H1 (cell line): ENCODE measurements at regions not wholly inside any gene's neighbourhood (a gene's known extent, or its start where the extent isn't known, plus 50 kb on each side); places are given as distances from the start of the nearest gene placed in this dataset.

Source experiments
- CTCF ChIA-PET: fragments of 300-600 bp; sonication (Branson Sonifier 250); formaldehyde crosslinking; loops from one replicate; lab custom pipeline; 2021; ENCODE audit not compliant: partially characterized antibody; lab: Charles Lee
- POLR2A ChIA-PET: fragments of 300-600 bp; sonication (Branson Sonifier 250); formaldehyde crosslinking; loops from one replicate; lab custom pipeline; 2021; ENCODE audit warnings: inconsistent platforms; ENCODE audit not compliant: partially characterized antibody; lab: Charles Lee
- DNase-seq, 2 experiments: peaks; one replicate each; pipeline versions ENCODE4 v3.0.0 to v3.0.0-alpha.2; 2010 to 2022; ENCODE audit warnings: low spot score in 2 of 2, low read depth in 1 of 2, mixed read lengths in 1 of 2
- FAIRE-seq: peaks from 2 replicates; lab custom pipeline; 2011; peaks lifted over from hg19 to GRCh38; lab: Jason Lieb, UNC
- H2AFZ ChIP-seq: 2 replicates; pipeline ENCODE4 v1.8.1; 2012; ENCODE audit warnings: low read length, inconsistent platforms
- H2AK5ac ChIP-seq: 2 replicates; pipeline ENCODE4 v1.6.1; 2013; ENCODE audit warnings: low read depth, low read length
- H2BK120ac ChIP-seq: replicated peaks from 2 replicates; pipeline ENCODE3; 2013; ENCODE audit warnings: low read depth, low read length, inconsistent platforms
- H2BK12ac ChIP-seq: 2 replicates; pipeline ENCODE4 v1.6.1; 2013; ENCODE audit warnings: low read depth, low read length
- H2BK15ac ChIP-seq: 2 replicates; pipeline ENCODE4 v1.6.1; 2013; ENCODE audit warnings: low read length
- H2BK20ac ChIP-seq: 2 replicates; pipeline ENCODE4 v1.6.1; 2013; ENCODE audit warnings: low read length
- H2BK5ac ChIP-seq: 2 replicates; pipeline ENCODE4 v1.6.1; 2013; ENCODE audit warnings: low read depth, low read length
- H3K14ac ChIP-seq: 2 replicates; pipeline ENCODE4 v1.6.1; 2013; ENCODE audit warnings: inconsistent platforms; ENCODE audit not compliant: insufficient read length
- H3K18ac ChIP-seq: 2 replicates; pipeline ENCODE4 v1.6.1; 2013; ENCODE audit warnings: low read length; ENCODE audit errors: extremely low read depth
- H3K23ac ChIP-seq: 2 replicates; pipeline ENCODE4 v1.6.1; 2013; ENCODE audit warnings: inconsistent platforms; ENCODE audit not compliant: insufficient read length
- H3K23me2 ChIP-seq: 2 replicates; pipeline ENCODE4 v1.6.1; 2013; ENCODE audit warnings: low read depth, low read length
- H3K27ac ChIP-seq: 2 replicates; pipeline ENCODE4 v1.6.1; 2011; ENCODE audit warnings: low read depth, low read length, inconsistent platforms
- H3K27me3 ChIP-seq, 4 experiments: replicated peaks in 1 of 4; 1 replicate in 1 of 4; 2 replicates in 3 of 4; pipeline versions ENCODE4 v1.6.1 to v1.8.1; 2011 to 2013; ENCODE audit warnings: low read length in 3 of 4, mild to moderate bottlenecking in 3 of 4, inconsistent platforms in 2 of 4, mixed read lengths in 2 of 4, moderate library complexity in 1 of 4; ENCODE audit not compliant: control insufficient read depth in 3 of 4, insufficient read depth in 3 of 4; ENCODE audit errors: extremely low read depth in 1 of 4
- H3K36me3 ChIP-seq, 4 experiments: 2 replicates each; pipeline versions ENCODE4 v1.6.1 to v1.8.1; 2011 to 2013; ENCODE audit warnings: mild to moderate bottlenecking in 4 of 4, low read length in 3 of 4, moderate library complexity in 2 of 4, control low read depth in 1 of 4, inconsistent platforms in 1 of 4; ENCODE audit not compliant: insufficient read depth in 4 of 4, control insufficient read depth in 2 of 4
- H3K4ac ChIP-seq: replicated peaks from 2 replicates; pipeline ENCODE3; 2013; ENCODE audit warnings: low read length, low read depth, mixed read lengths, inconsistent platforms; ENCODE audit not compliant: insufficient read length
- H3K4me1 ChIP-seq, 4 experiments: replicated peaks in 1 of 4; 1 replicate in 1 of 4; 2 replicates in 3 of 4; pipeline versions ENCODE4 v1.6.1 to v1.8.1; 2011 to 2013; ENCODE audit warnings: low read length in 3 of 4, inconsistent platforms in 2 of 4, mixed read lengths in 1 of 4; ENCODE audit not compliant: insufficient read depth in 4 of 4, control insufficient read depth in 3 of 4
- H3K4me2 ChIP-seq, 2 experiments: 2 replicates each; pipeline versions ENCODE4 v1.6.1 to v1.8.1; 2011 to 2013; ENCODE audit warnings: low read depth in 2 of 2, low read length in 2 of 2, control low read depth in 1 of 2, inconsistent platforms in 1 of 2, mild to moderate bottlenecking in 1 of 2; ENCODE audit not compliant: insufficient read depth in 1 of 2
- H3K4me3 ChIP-seq, 4 experiments: fragments of 200-600, 300-600 bp in 1 of 4; sonication (generic), shearing (Covaris generic), sonication (Bioruptor Twin) in 1 of 4; 2 replicates each; pipeline versions ENCODE4 v1.5.1 to v1.8.1; 2011 to 2016; ENCODE audit warnings: low read length in 4 of 4, low read depth in 3 of 4, control low read depth in 2 of 4, inconsistent platforms in 2 of 4, mild to moderate bottlenecking in 2 of 4, mixed read lengths in 1 of 4, moderate library complexity in 1 of 4; ENCODE audit not compliant: insufficient read depth in 2 of 4; ENCODE audit errors: extremely low read depth in 1 of 4
- H3K56ac ChIP-seq: replicated peaks from 2 replicates; pipeline ENCODE3; 2013; ENCODE audit warnings: low read depth, mild to moderate bottlenecking, mixed read lengths, low read length, inconsistent platforms; ENCODE audit not compliant: insufficient read length
- H3K79me1 ChIP-seq: 2 replicates; pipeline ENCODE4 v1.6.1; 2013; ENCODE audit warnings: low read depth, low read length, control low read depth
- H3K79me2 ChIP-seq, 2 experiments: 2 replicates each; pipeline versions ENCODE4 v1.6.1 to v1.8.1; 2012 to 2013; ENCODE audit warnings: low read length in 2 of 2, mild to moderate bottlenecking in 2 of 2, inconsistent platforms in 1 of 2; ENCODE audit not compliant: insufficient read depth in 2 of 2, control insufficient read depth in 1 of 2
- H3K9ac ChIP-seq, 4 experiments: replicated peaks in 1 of 4; 1 replicate in 1 of 4; 2 replicates in 3 of 4; pipeline versions ENCODE4 v1.6.1 to v1.8.1; 2011 to 2013; ENCODE audit warnings: low read depth in 3 of 4, low read length in 3 of 4, control low read depth in 2 of 4, mild to moderate bottlenecking in 2 of 4, moderate library complexity in 2 of 4, inconsistent platforms in 1 of 4; ENCODE audit errors: extremely low read depth in 1 of 4
- H3K9me3 ChIP-seq, 2 experiments: 2 replicates each; pipeline versions ENCODE4 v1.6.1 to v1.8.1; 2012 to 2013; ENCODE audit warnings: mild to moderate bottlenecking in 2 of 2, moderate library complexity in 2 of 2, control low read depth in 1 of 2, inconsistent platforms in 1 of 2, low read depth in 1 of 2, low read length in 1 of 2, mixed read lengths in 1 of 2; ENCODE audit not compliant: insufficient read depth in 2 of 2
- H4K20me1 ChIP-seq, 2 experiments: replicated peaks in 1 of 2; 2 replicates each; pipeline versions ENCODE3 to v1.8.1; 2011 to 2013; ENCODE audit warnings: inconsistent platforms in 2 of 2, low read length in 2 of 2, mild to moderate bottlenecking in 1 of 2; ENCODE audit not compliant: insufficient read depth in 2 of 2, control insufficient read depth in 1 of 2
- H4K5ac ChIP-seq: 2 replicates; pipeline ENCODE4 v1.6.1; 2013; ENCODE audit warnings: low read length, low read depth, mixed read lengths, inconsistent platforms; ENCODE audit not compliant: insufficient read length
- H4K8ac ChIP-seq: 2 replicates; pipeline ENCODE4 v1.8.0; 2013; ENCODE audit warnings: mild to moderate bottlenecking, moderate library complexity, low read length, inconsistent platforms; ENCODE audit not compliant: insufficient read depth; ENCODE audit errors: extremely low read depth
- H4K91ac ChIP-seq: replicated peaks from 2 replicates; pipeline ENCODE3; 2013; ENCODE audit warnings: low read length, mixed read lengths, inconsistent platforms; ENCODE audit not compliant: insufficient read length
- CBX8 ChIP-seq: fragments of 300-800, 300-1000 bp; sonication (generic); IDR thresholded peaks from 2 replicates; pipeline ENCODE4 v1.7.1; 2016; ENCODE audit warnings: low read depth, low read length, borderline replicate concordance
- CHD1 ChIP-seq: IDR thresholded peaks from 2 replicates; pipeline ENCODE4 v1.6.1; 2012; ENCODE audit warnings: low read depth, low read length, improper control_type of control experiment
- CHD2 ChIP-seq: IDR thresholded peaks from 2 replicates; pipeline ENCODE4 v1.6.1; 2012; ENCODE audit warnings: low read length, improper control_type of control experiment
- EZH2 ChIP-seq: fragments of 200-600 bp; sonication (generic); IDR thresholded peaks from 2 replicates; pipeline ENCODE4 v1.7.1; 2012; ENCODE audit warnings: low read depth, mild to moderate bottlenecking, moderate library complexity, low read length, inconsistent platforms; ENCODE audit not compliant: severe bottlenecking
- FOSL1 ChIP-seq: IDR thresholded peaks from 2 replicates; pipeline ENCODE4 v1.6.1; 2011; ENCODE audit warnings: mild to moderate bottlenecking, low read depth, low read length, moderate library complexity; ENCODE audit not compliant: insufficient read depth
- GTF2F1 ChIP-seq: IDR thresholded peaks from 2 replicates; pipeline ENCODE4 v1.6.1; 2012; ENCODE audit warnings: low read depth, low read length, improper control_type of control experiment, borderline replicate concordance
- KDM1A ChIP-seq: fragments of 200-600, 300-600 bp; sonication (generic); IDR thresholded peaks from 2 replicates; pipeline ENCODE4 v1.7.1; 2016; ENCODE audit warnings: mild to moderate bottlenecking, low read length, borderline replicate concordance
- KDM4A ChIP-seq: IDR thresholded peaks from one replicate; pipeline ENCODE4 v1.7.1; 2012; ENCODE audit warnings: low read depth, mild to moderate bottlenecking, moderate library complexity, low read length, inconsistent platforms; ENCODE audit not compliant: severe bottlenecking
- POLR2A ChIP-seq, 2 experiments: IDR thresholded peaks; 1 replicate in 1 of 2; 2 replicates in 1 of 2; pipeline ENCODE4 v1.6.1; 2011; ENCODE audit warnings: low read depth in 2 of 2, low read length in 2 of 2, mild to moderate bottlenecking in 2 of 2; ENCODE audit errors: control extremely low read depth in 1 of 2
- RNF2 ChIP-seq: fragments of 200-900, 300-1000 bp; sonication (generic); IDR thresholded peaks from 2 replicates; pipeline ENCODE4 v1.7.1; 2016; ENCODE audit warnings: borderline replicate concordance, low read depth, mild to moderate bottlenecking, antibody characterized with exemption, low read length; ENCODE audit not compliant: poor library complexity, severe bottlenecking; ENCODE audit errors: missing control alignments
- SIX5 ChIP-seq: IDR thresholded peaks from 2 replicates; pipeline ENCODE4 v1.6.1; 2011; ENCODE audit warnings: mild to moderate bottlenecking, low read depth, low read length
- SP1 ChIP-seq: IDR thresholded peaks from 2 replicates; pipeline ENCODE4 v1.6.1; 2011; ENCODE audit warnings: low read depth, low read length
- TAF7 ChIP-seq: optimal IDR thresholded peaks from 2 replicates; pipeline ENCODE3; 2011; ENCODE audit warnings: low read depth, mild to moderate bottlenecking, inconsistent platforms, low read length, moderate library complexity, borderline replicate concordance
- YY1 ChIP-seq: IDR thresholded peaks from 2 replicates; pipeline ENCODE4 v1.6.1; 2011; ENCODE audit warnings: low read depth, mild to moderate bottlenecking, low read length
- WGBS, 2 experiments: shearing (Covaris generic) in 1 of 2; methylation state at CpG; one replicate each; pipeline versions ENCODE4 v1.1.6 to v1.1.7; 2013 to 2015; ENCODE audit warnings: low lambda C conversion rate in 2 of 2, mixed read lengths in 2 of 2, inconsistent platforms in 1 of 2, low coverage in 1 of 2, missing lambda C conversion rate in 1 of 2; ENCODE audit not compliant: insufficient replicate concordance in 2 of 2, insufficient coverage in 1 of 2, insufficient read length in 1 of 2; ENCODE audit errors: extremely low coverage in 1 of 2, missing lambda C conversion rate in 1 of 2; 5-methylcytosine and 5-hydroxymethylcytosine counted together
- TF ChIP-seq, protein P1 (sequence below): IDR thresholded peaks from 2 replicates; pipeline ENCODE4 v1.6.1; 2011; ENCODE audit warnings: low read depth, mild to moderate bottlenecking, low read length; ENCODE audit not compliant: insufficient read depth

DNA sequence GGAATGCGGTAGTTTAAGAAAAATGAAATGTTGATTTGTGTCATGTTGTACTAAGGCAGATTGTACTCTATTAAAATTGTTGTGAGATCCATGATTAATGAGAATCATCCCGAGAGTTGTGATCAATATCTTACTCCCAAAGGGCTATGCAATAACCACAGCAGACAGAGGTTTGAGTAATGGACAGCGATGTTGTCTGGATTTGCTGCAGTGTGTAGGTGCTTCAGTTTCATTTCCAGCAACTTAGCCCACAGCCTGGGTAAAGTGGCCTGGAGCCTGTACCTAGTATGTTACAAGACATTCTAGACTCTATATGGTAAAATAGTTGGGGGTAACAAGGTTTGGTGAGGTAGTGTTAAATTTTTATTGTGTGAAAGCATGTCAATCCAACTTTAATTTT lies 794.3 kb upstream of the CDH7 start:
- Histone ChIP-seq H3K27me3 (no peaks in the 10 kb centered on the region), H3K56ac (no peak overlapping the region), H2BK120ac (no peak overlapping the region), H3K18ac (no peak overlapping the region), H3K4me2 (no peak overlapping the region), H3K36me3 (no peaks in the 10 kb centered on the region), H3K9ac (no peak overlapping the region), H3K27ac (no peak overlapping the region), H3K79me2 (no peaks in the 10 kb centered on the region), H3K4ac (no peak overlapping the region), H2AFZ (no peak overlapping the region), H2BK5ac (no peak overlapping the region), H2BK20ac (no peak overlapping the region), H3K14ac (no peak overlapping the region), H3K9me3 (no peaks in the 10 kb centered on the region), H2AK5ac (no peak overlapping the region), H3K79me1 (no peaks in the 10 kb centered on the region), H4K8ac (no peak overlapping the region), H4K20me1 (no peaks in the 10 kb centered on the region), H4K5ac (no peak overlapping the region), H2BK12ac (no peak overlapping the region), H2BK15ac (no peak overlapping the region), H4K91ac (no peak overlapping the region), H3K23ac (no peak overlapping the region), H3K4me1 (no peaks in the 10 kb centered on the region), H3K4me3 (no peak overlapping the region), H3K23me2 (no peaks in the 10 kb centered on the region)
- ChIA-PET POLR2A (no interaction called here), CTCF (no interaction called here)
- FAIRE-seq (no peak), DNase-seq (no peak)
- WGBS, 2 experiments: 85% methylated on average over 3 of the region's 3 CpGs; no CpG with 5 or more reads in 1 of the 2 experiments
- TF ChIP-seq CHD2 (no peak), SP1 (no peak), FOSL1 (no peak), GTF2F1 (no peak), POLR2A (IDR thresholded peaks at IDR 0.05; ENCODE audit: control extremely low read depth in 1 of 2, low read depth in 2 of 2, low read length in 2 of 2) (no peak), TAF7 (no peak), KDM4A (no peak), YY1 (no peak), SIX5 (no peak), EZH2 (no peak), CHD1 (no peak), CBX8 (no peak), KDM1A (no peak), RNF2 (no peak)
- TF ChIP-seq, protein P1, sequence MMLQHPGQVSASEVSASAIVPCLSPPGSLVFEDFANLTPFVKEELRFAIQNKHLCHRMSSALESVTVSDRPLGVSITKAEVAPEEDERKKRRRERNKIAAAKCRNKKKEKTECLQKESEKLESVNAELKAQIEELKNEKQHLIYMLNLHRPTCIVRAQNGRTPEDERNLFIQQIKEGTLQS: no peak
